SU-DHL-6 (cell line): ENCODE measurements at regions not wholly inside any gene's neighbourhood (a gene's known extent, or its start where the extent isn't known, plus 50 kb on each side); places are given as distances from the start of the nearest gene placed in this dataset.
"Not testable (repeated sequence)": the region's sequence is repeated elsewhere in the genome, so short reads cannot be mapped to it uniquely, and the experiment has no call there.

Experiments
- H2AFZ ChIP-seq: fragments of 200-600 bp; sonication (generic); 2 replicates; pipeline ENCODE4 v1.6.1; 2014; ENCODE audit warnings: low read depth, mild to moderate bottlenecking, moderate library complexity, mixed read lengths, antibody characterized with exemption, low read length; ENCODE audit not compliant: severe bottlenecking
- H3F3A ChIP-seq: fragments of 200-600 bp; shearing (Covaris generic); 2 replicates; pipeline ENCODE4 v1.6.0; 2016; ENCODE audit warnings: antibody characterized with exemption, mild to moderate bottlenecking; ENCODE audit not compliant: insufficient read depth
- H3K27ac ChIP-seq: fragments of 200-600 bp; sonication (generic); 2 replicates; pipeline ENCODE4 v1.5.1; 2016; ENCODE audit warnings: low read depth, mild to moderate bottlenecking, low read length, moderate library complexity, mixed read lengths
- H3K27me3 ChIP-seq: fragments of 200-600 bp; sonication (generic), shearing (Covaris generic); 2 replicates; pipeline ENCODE4 v1.6.0; 2014; ENCODE audit warnings: mild to moderate bottlenecking, low read length
- H3K36me3 ChIP-seq: fragments of 200-600 bp; sonication (generic); 2 replicates; pipeline ENCODE4 v1.6.1; 2014; ENCODE audit warnings: mild to moderate bottlenecking, low read length, mixed read lengths
- H3K4me2 ChIP-seq: fragments of 300-600, 200-600 bp; shearing (Covaris generic), sonication (generic); 2 replicates; pipeline ENCODE4 v1.6.0; 2014; ENCODE audit warnings: low read length, low read depth, mild to moderate bottlenecking; ENCODE audit not compliant: poor library complexity, severe bottlenecking
- H3K4me3 ChIP-seq: fragments of 200-600 bp; sonication (generic); 2 replicates; pipeline ENCODE4 v1.5.1; 2014; ENCODE audit warnings: antibody characterized with exemption, low read length, mild to moderate bottlenecking, mixed read lengths; ENCODE audit not compliant: insufficient read depth, poor library complexity, severe bottlenecking
- H3K79me2 ChIP-seq: fragments of 200-600 bp; sonication (generic); 2 replicates; pipeline ENCODE4 v1.6.1; 2014; ENCODE audit warnings: mild to moderate bottlenecking, low read length, moderate library complexity; ENCODE audit not compliant: insufficient read depth
- H3K9ac ChIP-seq: fragments of 200-600 bp; sonication (generic); 2 replicates; pipeline ENCODE4 v1.7.0; 2014; ENCODE audit warnings: mild to moderate bottlenecking, low read length
- H3K9me2 ChIP-seq: fragments of 200-600 bp; sonication (generic); replicated peaks from 2 replicates; pipeline ENCODE4 v1.6.1; 2014; ENCODE audit warnings: low read length; ENCODE audit not compliant: insufficient read depth
- H3K9me3 ChIP-seq: fragments of 200-600 bp; sonication (generic); 2 replicates; pipeline ENCODE4 v1.6.1; 2014; ENCODE audit warnings: low read length, mixed read lengths; ENCODE audit not compliant: insufficient read depth
- H4K20me1 ChIP-seq: fragments of 200-600 bp; sonication (generic); 2 replicates; pipeline ENCODE4 v1.6.1; 2014; ENCODE audit warnings: low read depth, mild to moderate bottlenecking, antibody characterized with exemption, low read length, moderate library complexity, mixed read lengths
- EZH2phosphoT487 ChIP-seq: fragments of 200-600 bp; sonication (generic), shearing (Covaris generic); conservative IDR thresholded peaks from 2 replicates; pipeline ENCODE4 v1.6.1; 2018; ENCODE audit warnings: mild to moderate bottlenecking, antibody characterized with exemption, low read length, moderate library complexity, mixed read lengths
- TF ChIP-seq, protein P1 (sequence below): fragments of 200-600 bp; sonication (generic); IDR thresholded peaks from one replicate; pipeline ENCODE4 v1.5.1; 2017; ENCODE audit warnings: antibody characterized with exemption, mild to moderate bottlenecking, low read length, moderate library complexity; ENCODE audit not compliant: insufficient read depth, poor library complexity, severe bottlenecking

DNA sequence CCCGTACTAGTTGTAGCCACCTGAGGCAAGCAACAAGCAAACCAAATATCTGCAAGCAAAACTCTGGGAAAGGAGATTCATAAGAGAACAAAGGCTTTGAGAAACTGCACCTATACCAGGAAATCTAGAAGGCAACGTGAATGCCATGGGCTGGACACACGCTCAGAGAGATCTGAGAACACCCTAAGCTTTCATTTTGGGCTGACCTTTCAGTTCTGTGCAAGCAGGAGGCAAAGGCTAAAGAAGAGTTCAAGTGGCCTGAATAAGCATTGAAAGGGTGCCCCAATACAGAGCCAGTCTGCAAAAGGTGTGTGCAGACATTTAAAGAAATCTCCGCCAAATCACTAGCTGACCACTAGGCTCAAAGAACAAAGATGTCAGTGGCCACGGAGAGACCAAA is 461.6 kb downstream of the PYDC2 start:
- no peaks in the 10 kb centered on the region for H3K36me3 ChIP-seq
- H3K27ac ChIP-seq = no peak overlapping the region
- TF ChIP-seq EZH2phosphoT487 = no peak
- TF ChIP-seq, protein P1, sequence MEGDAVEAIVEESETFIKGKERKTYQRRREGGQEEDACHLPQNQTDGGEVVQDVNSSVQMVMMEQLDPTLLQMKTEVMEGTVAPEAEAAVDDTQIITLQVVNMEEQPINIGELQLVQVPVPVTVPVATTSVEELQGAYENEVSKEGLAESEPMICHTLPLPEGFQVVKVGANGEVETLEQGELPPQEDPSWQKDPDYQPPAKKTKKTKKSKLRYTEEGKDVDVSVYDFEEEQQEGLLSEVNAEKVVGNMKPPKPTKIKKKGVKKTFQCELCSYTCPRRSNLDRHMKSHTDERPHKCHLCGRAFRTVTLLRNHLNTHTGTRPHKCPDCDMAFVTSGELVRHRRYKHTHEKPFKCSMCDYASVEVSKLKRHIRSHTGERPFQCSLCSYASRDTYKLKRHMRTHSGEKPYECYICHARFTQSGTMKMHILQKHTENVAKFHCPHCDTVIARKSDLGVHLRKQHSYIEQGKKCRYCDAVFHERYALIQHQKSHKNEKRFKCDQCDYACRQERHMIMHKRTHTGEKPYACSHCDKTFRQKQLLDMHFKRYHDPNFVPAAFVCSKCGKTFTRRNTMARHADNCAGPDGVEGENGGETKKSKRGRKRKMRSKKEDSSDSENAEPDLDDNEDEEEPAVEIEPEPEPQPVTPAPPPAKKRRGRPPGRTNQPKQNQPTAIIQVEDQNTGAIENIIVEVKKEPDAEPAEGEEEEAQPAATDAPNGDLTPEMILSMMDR = no peak
- H4K20me1 ChIP-seq = no peaks in the 10 kb centered on the region
- no peaks in the 10 kb centered on the region for H3F3A ChIP-seq
- H3K9me3 ChIP-seq = no peaks in the 10 kb centered on the region
- H3K9ac ChIP-seq = no peak overlapping the region
- no peak overlapping the region for H3K4me3 ChIP-seq
- H3K79me2 ChIP-seq = no peaks in the 10 kb centered on the region
- no peak overlapping the region for H3K4me2 ChIP-seq
- no peaks in the 10 kb centered on the region for H3K9me2 ChIP-seq
- H3K27me3 ChIP-seq = no peaks in the 10 kb centered on the region
- H2AFZ ChIP-seq = peak overlapping the region; percentile 42

DNA sequence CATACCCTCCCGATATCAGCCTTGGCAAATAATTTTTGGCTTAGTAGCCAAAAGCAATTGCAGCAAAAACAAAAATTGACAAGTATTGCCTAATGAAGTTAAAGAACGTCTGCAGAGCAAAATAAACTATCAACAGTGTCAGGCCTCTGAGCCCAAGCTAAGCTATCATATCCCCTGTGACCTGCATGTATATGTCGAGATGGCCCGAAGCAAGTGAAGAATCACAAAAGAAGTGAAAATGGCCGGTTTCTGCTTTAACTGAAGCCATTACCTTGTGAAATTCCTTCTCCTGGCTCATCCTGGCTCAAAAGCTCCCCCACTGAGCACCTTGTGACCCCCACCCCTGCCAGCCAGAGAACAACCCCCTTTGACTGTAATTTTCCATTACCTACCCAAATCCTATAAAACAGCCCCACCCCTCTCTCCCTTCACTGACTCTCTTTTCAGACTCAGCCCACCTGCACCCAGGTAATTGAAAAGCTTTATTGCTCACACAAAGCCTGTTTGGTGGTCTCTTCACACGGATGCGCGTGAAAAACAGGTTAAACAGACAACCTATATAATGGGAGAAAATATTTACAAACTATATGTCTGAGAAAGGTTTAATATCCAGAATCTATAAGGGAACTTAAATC is 466.3 kb downstream of the PYDC2 start:
- not testable (repeated sequence) for H2AFZ ChIP-seq, H3K27ac ChIP-seq, H3K36me3 ChIP-seq, H4K20me1 ChIP-seq, H3K27me3 ChIP-seq, H3K79me2 ChIP-seq, H3F3A ChIP-seq, H3K9ac ChIP-seq, H3K4me2 ChIP-seq, H3K4me3 ChIP-seq, H3K9me3 ChIP-seq, H3K9me2 ChIP-seq

DNA sequence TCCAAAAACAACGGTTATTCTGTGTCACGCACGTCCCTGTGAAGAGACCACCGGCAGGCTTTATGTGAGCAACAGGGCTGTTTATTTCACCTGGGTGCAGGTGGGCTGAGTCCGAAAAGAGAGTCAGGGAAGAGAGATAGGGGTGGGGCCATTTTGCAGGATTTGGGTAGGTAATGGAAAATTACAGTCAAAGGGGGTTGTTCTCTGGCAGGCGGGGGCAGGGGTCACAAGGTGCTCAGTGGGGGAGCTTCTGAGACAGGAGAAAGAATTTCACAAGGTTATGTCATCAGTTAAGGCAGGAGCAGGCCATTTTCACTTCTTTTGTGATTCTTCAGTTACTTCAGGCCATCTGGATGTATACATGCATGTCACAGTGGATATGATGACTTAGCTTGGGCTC is 467.0 kb downstream of the PYDC2 start:
- H3K9ac ChIP-seq, H4K20me1 ChIP-seq, H3K9me2 ChIP-seq, H3K27me3 ChIP-seq, H3K4me3 ChIP-seq, H3K36me3 ChIP-seq, H2AFZ ChIP-seq, H3K9me3 ChIP-seq, H3K79me2 ChIP-seq, H3F3A ChIP-seq, H3K27ac ChIP-seq, H3K4me2 ChIP-seq: not testable (repeated sequence)

DNA sequence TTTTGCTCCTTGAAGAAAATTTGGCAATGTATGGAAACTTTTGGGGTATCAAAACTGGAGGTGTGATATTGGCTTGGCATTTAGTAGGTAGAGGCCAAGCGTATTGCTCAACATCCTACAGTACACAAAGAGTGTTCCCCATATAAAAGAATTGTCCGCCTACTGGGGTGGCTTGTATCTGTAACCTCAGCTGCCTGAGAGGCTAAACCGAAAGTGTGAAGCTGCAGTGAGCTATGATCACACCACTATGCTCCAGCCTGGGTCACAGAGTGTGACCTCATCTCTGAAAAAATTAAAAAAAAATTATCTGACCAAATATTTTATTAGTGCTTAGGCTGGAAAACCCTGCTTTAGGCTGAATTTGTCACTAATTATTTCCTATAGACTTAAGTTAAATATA is 483.9 kb downstream of the PYDC2 start:
- H3K9me3 ChIP-seq = no peaks in the 10 kb centered on the region
- TF ChIP-seq EZH2phosphoT487 = no peak
- TF ChIP-seq, protein P1 = no peak
- no peaks in the 10 kb centered on the region for H3K27me3 ChIP-seq
- no peaks in the 10 kb centered on the region for H3F3A ChIP-seq
- no peak overlapping the region for H3K9ac ChIP-seq
- H3K9me2 ChIP-seq = no peaks in the 10 kb centered on the region
- no peak overlapping the region for H3K27ac ChIP-seq
- H3K4me3 ChIP-seq = no peak overlapping the region
- H3K36me3 ChIP-seq = no peaks in the 10 kb centered on the region
- no peaks in the 10 kb centered on the region for H3K79me2 ChIP-seq
- H4K20me1 ChIP-seq = no peaks in the 10 kb centered on the region
- H2AFZ ChIP-seq = no peak overlapping the region
- no peak overlapping the region for H3K4me2 ChIP-seq
